GM19025 (cell line): ENCODE measurements at regions not wholly inside any gene's neighbourhood (a gene's known extent, or its start where the extent isn't known, plus 50 kb on each side); places are given as distances from the start of the nearest gene placed in this dataset.
"Not testable (repeated sequence)": the region's sequence is repeated elsewhere in the genome, so short reads cannot be mapped to it uniquely, and the experiment has no call there.

Source experiments
- ATAC-seq: cut with Tn5 transposase; IDR thresholded peaks from one replicate; pipeline ENCODE4 v1.9.1; 2021; ENCODE audit warnings: mild to moderate bottlenecking, low read depth, moderate library complexity; ENCODE audit not compliant: unreplicated experiment

DNA sequence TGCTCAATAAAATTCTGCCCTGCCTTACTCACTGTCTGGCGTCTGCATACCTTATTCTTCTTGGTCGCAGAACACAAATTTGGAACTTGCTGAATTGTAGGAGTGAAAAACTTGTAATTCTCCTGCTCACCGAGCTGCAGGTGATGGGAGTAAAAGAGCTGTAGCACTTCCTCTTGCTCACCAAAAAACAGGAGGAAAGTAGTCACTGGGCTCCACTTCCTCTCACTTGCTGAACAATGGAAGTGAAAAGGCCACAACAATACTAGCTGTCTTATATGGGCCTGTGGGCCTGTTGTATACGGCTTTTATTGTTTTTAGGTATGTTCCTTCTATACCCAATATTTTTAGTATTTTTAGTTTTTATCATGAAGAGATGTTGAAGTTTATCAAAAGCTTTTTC lies 978.7 kb downstream of the SLITRK5 start:
- no peak for ATAC-seq

GRCh38 chr13:88651531-88651930 lies 980.4 kb downstream of the SLITRK5 start:
- no peak for ATAC-seq

- no peak for ATAC-seq
These were observed 985.6 kb downstream of the SLITRK5 start for GRCh38 chr13:88656751-88657150.

- no peak for ATAC-seq
These were observed 999.3 kb downstream of the SLITRK5 start for GRCh38 chr13:88670509-88670908.

- no peak for ATAC-seq
These were observed 1003.7 kb downstream of the SLITRK5 start for GRCh38 chr13:88674841-88675240.

- ATAC-seq = no peak
These were observed 1004.3 kb downstream of the SLITRK5 start for GRCh38 chr13:88675347-88675996.

GRCh38 chr13:88676016-88676415 lies 1004.8 kb downstream of the SLITRK5 start:
- ATAC-seq = no peak

DNA sequence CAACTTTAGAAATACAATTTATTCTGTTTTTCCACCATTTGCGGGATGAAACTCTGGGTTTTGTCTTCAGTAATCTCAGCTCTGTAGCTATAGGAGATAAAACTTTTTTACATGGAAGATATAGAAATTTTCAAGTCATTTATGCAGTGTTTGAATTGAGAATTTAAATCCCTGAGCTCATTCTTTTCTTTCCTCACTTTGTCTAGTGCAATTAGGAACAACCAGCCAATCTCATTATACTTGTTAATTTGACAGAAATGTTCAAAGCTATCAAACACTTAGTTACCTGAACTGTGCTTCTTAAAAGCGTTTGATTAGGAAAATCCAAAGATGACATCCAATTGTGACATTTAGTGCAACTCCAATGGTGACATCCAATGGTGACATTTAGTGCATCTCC lies 1014.3 kb downstream of the SLITRK5 start:
- no peak for ATAC-seq

DNA sequence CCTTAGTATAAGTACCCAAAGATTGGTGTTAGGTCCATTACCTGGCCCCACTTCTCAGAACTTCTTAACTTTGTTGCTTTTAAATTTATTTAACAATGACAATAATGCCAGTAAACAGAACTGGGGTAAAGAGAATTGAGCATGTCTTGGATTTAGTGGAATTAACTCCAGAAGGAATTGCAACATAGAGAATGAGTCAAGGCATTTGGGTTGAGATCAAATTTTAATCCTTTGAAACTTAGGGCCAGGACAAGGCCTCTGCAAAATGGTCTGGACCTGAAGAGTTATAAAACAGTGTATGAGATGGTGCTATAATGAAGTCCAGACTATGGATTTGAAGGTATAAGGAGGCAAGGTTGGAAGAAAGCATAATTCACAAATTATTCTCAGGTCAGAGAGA lies 1030.4 kb downstream of the SLITRK5 start:
- no peak for ATAC-seq

GRCh38 chr13:88704600-88705275 lies 1033.6 kb downstream of the SLITRK5 start:
- no peak for ATAC-seq

GRCh38 chr13:88707646-88708045 lies 1036.5 kb downstream of the SLITRK5 start:
- no peak for ATAC-seq

DNA sequence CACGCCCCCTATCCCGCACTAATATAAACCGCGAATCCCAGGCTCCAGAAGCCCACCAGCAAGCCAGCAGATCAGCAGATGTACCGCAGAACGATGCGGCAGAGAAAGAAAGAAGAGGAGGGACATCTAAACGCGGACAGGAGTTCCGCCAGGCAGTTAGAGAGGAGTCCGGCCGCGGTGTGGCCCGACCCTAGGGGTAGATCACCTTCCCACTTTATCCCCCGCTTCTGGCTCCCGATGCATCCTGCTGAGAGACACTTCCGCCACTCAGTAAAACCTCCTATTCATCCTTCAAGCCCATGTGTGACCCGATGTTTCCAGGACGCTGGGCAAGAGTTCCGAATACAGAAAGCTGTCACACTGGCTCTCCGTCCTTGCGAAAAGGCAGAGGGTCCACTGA lies 1046.8 kb downstream of the SLITRK5 start:
- no peak for ATAC-seq

GRCh38 chr13:88718781-88719180 lies 1047.6 kb downstream of the SLITRK5 start:
- no peak for ATAC-seq

DNA sequence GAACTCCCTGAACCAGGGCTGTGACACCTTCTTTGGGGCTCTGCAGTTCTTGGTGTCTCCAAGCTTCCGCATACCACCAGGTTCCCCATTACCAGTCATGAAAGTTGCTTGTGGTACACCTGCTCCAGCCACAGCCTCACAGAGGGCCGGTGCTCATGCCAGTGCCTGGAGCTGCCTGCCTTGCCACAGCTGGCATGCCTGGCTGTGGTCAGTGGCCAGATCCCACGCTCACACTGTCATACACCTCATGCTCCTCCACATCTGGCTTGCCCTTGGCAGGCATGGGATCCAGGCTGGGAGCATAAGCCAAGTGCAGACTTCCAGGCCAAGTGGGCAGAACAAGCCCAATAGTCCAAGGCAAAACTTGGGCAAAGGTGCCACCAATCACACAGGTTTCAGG lies 1054.9 kb downstream of the SLITRK5 start:
- no peak for ATAC-seq

DNA sequence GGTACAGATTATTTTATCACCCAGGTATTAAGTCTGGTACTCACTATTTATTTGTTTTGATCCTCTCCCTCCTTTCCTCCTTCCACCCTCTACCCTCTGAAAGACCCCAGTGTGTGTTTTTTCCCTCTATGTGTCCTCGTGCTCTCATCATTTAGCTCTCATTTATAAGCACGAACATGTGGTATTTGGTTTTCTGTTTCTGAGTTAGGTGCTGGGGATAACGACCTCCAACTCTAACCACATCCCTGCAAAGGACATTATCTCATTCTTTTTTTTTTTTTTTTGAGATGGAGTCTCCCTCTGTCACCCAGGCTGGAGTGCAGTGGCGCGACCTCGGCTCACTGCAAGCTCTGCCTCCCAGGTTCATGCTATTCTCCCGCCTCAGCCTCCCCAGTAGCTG lies 1056.1 kb downstream of the SLITRK5 start:
- not testable (repeated sequence) for ATAC-seq

DNA sequence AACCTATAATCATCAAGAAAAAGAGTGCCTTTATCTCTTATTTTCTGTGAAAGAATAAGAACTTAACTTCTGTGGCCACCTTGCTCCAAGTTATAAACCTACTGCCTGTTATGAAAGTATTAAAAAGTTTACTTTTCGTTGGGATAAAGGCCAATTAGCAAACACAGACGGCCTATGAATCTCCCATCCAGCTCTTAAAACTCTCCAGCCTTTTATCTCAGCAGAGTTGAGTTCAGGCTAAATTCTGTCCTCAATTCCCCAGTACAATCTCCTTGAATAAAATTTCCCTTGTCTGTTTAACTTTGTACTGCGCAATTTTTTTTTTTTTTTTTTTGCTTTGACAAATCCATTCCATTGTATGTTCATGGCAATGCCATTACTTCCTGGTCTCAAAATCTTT lies 1058.4 kb downstream of the SLITRK5 start:
- ATAC-seq = no peak

DNA sequence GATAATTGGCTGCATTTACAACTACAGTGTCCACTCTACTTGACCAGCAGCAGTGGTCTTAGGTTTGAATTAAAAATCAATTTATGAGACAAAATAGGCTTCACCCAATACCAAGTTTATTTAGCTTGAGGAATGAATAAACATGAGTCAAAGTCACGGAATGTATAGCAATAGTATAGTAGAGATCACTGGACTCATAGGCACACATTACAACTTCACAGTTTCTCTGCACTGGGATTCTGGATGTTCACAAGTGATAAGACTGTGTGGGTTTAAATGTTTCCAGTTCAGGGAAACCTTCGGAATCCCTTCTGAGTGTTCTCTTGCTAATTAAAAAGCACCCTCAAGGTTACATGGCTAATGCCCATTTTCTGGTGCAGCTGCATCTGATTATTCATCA lies 1064.9 kb downstream of the SLITRK5 start:
- ATAC-seq = no peak

DNA sequence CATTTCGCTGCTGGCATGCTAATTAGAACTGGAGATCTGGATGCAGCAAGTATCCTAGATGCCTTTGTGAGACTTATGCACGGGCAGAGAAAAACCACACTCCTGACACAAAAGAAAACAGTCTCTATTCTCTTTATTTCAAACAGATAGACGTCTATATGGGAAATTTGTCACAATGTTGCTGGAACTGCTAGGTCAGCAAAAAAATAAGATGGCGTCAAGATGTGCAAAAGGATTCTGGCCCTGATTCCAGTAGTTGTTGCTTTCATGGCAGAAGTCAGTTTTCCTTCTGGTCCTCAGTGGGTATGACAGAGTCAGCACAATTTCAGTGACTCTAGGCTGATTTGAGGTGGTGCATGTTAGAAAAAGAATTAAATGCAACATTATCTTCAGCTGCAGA lies 1068.0 kb downstream of the SLITRK5 start:
- ATAC-seq = no peak

DNA sequence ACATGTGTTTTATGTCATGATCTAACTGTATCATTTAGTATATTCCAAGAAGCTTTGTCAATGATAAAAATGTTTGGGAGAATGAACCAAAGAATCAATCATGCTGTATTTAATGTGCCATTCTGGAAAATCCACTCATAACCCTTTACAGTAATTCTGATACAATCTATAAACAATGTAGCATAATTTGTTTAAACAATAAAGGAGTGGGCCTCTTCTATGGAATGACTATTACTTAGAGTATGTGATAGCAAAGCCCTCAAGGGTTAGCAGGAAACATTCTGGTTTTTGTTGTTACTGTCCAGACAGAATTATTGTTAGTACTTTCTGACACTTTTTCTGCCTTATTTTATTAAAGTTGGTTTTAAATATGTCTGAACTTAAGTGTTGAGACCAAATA lies 1073.1 kb downstream of the SLITRK5 start:
- ATAC-seq = no peak

DNA sequence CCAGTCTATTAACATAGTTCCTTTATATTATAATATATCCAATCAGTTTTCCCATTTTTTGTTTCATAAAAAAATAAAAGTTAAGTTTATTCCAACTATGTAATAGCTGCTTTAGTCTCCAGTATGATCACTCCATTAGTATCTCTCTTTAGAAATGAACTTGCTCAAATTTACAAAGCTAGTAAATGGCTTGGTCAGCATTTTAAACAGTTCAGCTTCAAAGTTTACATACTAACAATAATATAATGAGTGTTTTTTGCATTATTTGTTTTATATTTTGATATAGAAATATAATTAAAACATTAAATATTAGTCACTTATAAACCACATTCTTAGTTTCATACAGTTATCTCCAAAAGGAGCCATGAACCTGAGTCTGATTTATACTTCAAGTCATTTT lies 1073.8 kb downstream of the SLITRK5 start:
- no peak for ATAC-seq

DNA sequence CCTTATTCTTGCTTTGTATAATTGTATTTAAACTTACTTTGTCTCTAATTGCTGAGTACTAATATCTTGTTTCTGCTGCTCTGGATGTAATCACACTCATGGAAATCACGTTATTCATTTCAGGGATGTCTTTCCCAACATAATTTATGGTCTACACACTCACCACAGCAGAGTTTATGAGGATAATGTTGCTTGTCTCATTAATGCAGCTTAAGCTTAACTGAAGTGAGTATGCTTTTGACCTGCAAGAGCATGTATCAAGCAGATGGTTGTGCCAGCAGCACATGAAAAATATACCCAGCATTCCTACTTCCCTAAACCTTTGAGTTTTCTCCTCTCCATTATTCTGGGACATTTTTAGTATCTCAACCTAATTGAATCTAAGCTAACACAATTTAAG lies 1080.9 kb downstream of the SLITRK5 start:
- ATAC-seq = no peak

- no peak for ATAC-seq
These were observed 1083.0 kb downstream of the SLITRK5 start for GRCh38 chr13:88754141-88754540.
